DND-41 (cell line): ENCODE measurements at regions not wholly inside any gene's neighbourhood (a gene's known extent, or its start where the extent isn't known, plus 50 kb on each side); places are given as distances from the start of the nearest gene placed in this dataset.

Experiments
- ATAC-seq: fragments of 200-7000 bp; cut with Tn5 transposase; 3 replicates; pipeline ENCODE4 v1.9.1; 2021; ENCODE audit warnings: low read depth; ENCODE audit not compliant: insufficient read depth
- DNase-seq: peaks from one replicate; pipeline ENCODE4 v3.0.0-alpha.2; 2020
- H2AFZ ChIP-seq: 2 replicates; pipeline ENCODE4 v1.6.0; 2012; ENCODE audit warnings: low read depth, low read length
- H3K27ac ChIP-seq: 2 replicates; pipeline ENCODE4 v1.5.1; 2012; ENCODE audit warnings: low read length, inconsistent platforms
- H3K27me3 ChIP-seq: fragments of 200-600 bp; sonication (generic); 2 replicates; pipeline ENCODE4 v1.6.0; 2012; ENCODE audit warnings: low read length, mild to moderate bottlenecking, inconsistent platforms; ENCODE audit not compliant: insufficient read depth, poor library complexity
- H3K36me3 ChIP-seq: 2 replicates; pipeline ENCODE4 v1.5.1; 2012; ENCODE audit warnings: low read length, inconsistent platforms; ENCODE audit not compliant: insufficient read depth
- H3K4me1 ChIP-seq: 2 replicates; pipeline ENCODE4 v1.5.1; 2012; ENCODE audit warnings: mild to moderate bottlenecking, low read length; ENCODE audit not compliant: insufficient read depth
- H3K4me2 ChIP-seq: 2 replicates; pipeline ENCODE4 v1.6.0; 2012; ENCODE audit warnings: mild to moderate bottlenecking, moderate library complexity, low read length, inconsistent platforms; ENCODE audit not compliant: insufficient read depth
- H3K4me3 ChIP-seq, 2 experiments: fragments of 200-600 bp in 1 of 2; shearing (Covaris generic) in 1 of 2; 2 replicates each; pipeline ENCODE4 v1.5.1; 2012 to 2016; ENCODE audit warnings: inconsistent platforms in 2 of 2, low read length in 2 of 2, mild to moderate bottlenecking in 2 of 2, low read depth in 1 of 2, moderate library complexity in 1 of 2
- H3K79me2 ChIP-seq: 2 replicates; pipeline ENCODE4 v1.6.0; 2012; ENCODE audit warnings: low read length, inconsistent platforms; ENCODE audit not compliant: insufficient read depth
- H3K9ac ChIP-seq: 2 replicates; pipeline ENCODE4 v1.6.0; 2012; ENCODE audit warnings: low read depth, mild to moderate bottlenecking, inconsistent platforms, low read length, moderate library complexity
- H3K9me3 ChIP-seq: 2 replicates; pipeline ENCODE4 v1.5.1; 2012; ENCODE audit warnings: low read length, moderate library complexity, mild to moderate bottlenecking, inconsistent platforms; ENCODE audit not compliant: insufficient read depth, severe bottlenecking
- H4K20me1 ChIP-seq: 2 replicates; pipeline ENCODE4 v1.6.0; 2012; ENCODE audit warnings: low read length; ENCODE audit not compliant: insufficient read depth
- CTCF ChIP-seq: IDR thresholded peaks from 2 replicates; pipeline ENCODE4 v1.5.1; 2012; ENCODE audit warnings: borderline replicate concordance, low read length, moderate library complexity, mild to moderate bottlenecking; ENCODE audit not compliant: poor library complexity, severe bottlenecking; ENCODE audit errors: extremely low read depth
- EZH2 ChIP-seq: IDR thresholded peaks from 3 replicates; pipeline ENCODE4 v1.6.1; 2012; ENCODE audit warnings: borderline replicate concordance, low read depth, mild to moderate bottlenecking, moderate library complexity, low read length, inconsistent platforms; ENCODE audit not compliant: severe bottlenecking

- Histone ChIP-seq H3K9me3 (no peaks in the 10 kb centered on the region), H3K36me3 (no peaks in the 10 kb centered on the region), H3K9ac (no peak overlapping the region), H4K20me1 (no peaks in the 10 kb centered on the region), H3K27ac (no peak overlapping the region), H3K27me3 (no peaks in the 10 kb centered on the region), H2AFZ (no peak overlapping the region), H3K4me3 (no peak overlapping the region), H3K79me2 (no peaks in the 10 kb centered on the region), H3K4me1 (no peaks in the 10 kb centered on the region), H3K4me2 (no peak overlapping the region)
- no peak for TF ChIP-seq CTCF
- no peak for TF ChIP-seq EZH2
- ATAC-seq (no peak), DNase-seq (no peak)
Observed at GRCh38 chr13:76116751-76117360, 480.7 kb downstream of the LMO7 start.

GRCh38 chr13:76106763-76107162 lies 470.6 kb downstream of the LMO7 start:
- no peak overlapping the region for H2AFZ ChIP-seq

GRCh38 chr13:76094645-76095044 lies 458.5 kb downstream of the LMO7 start:
- Histone ChIP-seq H3K9me3 (no peaks in the 10 kb centered on the region), H3K4me1 (no peaks in the 10 kb centered on the region), H3K9ac (no peak overlapping the region), H4K20me1 (no peaks in the 10 kb centered on the region), H2AFZ (no peak overlapping the region), H3K4me2 (no peak overlapping the region), H3K27me3 (no peaks in the 10 kb centered on the region), H3K4me3 (no peak overlapping the region), H3K79me2 (no peaks in the 10 kb centered on the region), H3K27ac (no peak overlapping the region), H3K36me3 (no peaks in the 10 kb centered on the region)
- no peak for DNase-seq
- ATAC-seq: no peak
- TF ChIP-seq CTCF (no peak), EZH2 (no peak)

More at GRCh38 chr13:76106763-76107162, 470.6 kb downstream of the LMO7 start:
- Histone ChIP-seq H3K79me2 (no peaks in the 10 kb centered on the region), H3K4me3 (no peak overlapping the region), H3K27ac (no peak overlapping the region), H4K20me1 (no peaks in the 10 kb centered on the region), H3K4me2 (no peak overlapping the region), H3K9me3 (no peaks in the 10 kb centered on the region), H3K9ac (no peak overlapping the region), H3K36me3 (no peaks in the 10 kb centered on the region), H3K27me3 (no peaks in the 10 kb centered on the region), H3K4me1 (no peaks in the 10 kb centered on the region)
- ATAC-seq (no peak), DNase-seq (no peak)
- no peak for TF ChIP-seq CTCF
- no peak for TF ChIP-seq EZH2
